HG02610 (cell line): ENCODE measurements at regions not wholly inside any gene's neighbourhood (a gene's known extent, or its start where the extent isn't known, plus 50 kb on each side); places are given as distances from the start of the nearest gene placed in this dataset.

Experiments used
- ATAC-seq: cut with Tn5 transposase; IDR thresholded peaks from one replicate; pipeline ENCODE4 v1.9.1; 2021; ENCODE audit warnings: mild to moderate bottlenecking, moderate library complexity; ENCODE audit not compliant: unreplicated experiment

DNA sequence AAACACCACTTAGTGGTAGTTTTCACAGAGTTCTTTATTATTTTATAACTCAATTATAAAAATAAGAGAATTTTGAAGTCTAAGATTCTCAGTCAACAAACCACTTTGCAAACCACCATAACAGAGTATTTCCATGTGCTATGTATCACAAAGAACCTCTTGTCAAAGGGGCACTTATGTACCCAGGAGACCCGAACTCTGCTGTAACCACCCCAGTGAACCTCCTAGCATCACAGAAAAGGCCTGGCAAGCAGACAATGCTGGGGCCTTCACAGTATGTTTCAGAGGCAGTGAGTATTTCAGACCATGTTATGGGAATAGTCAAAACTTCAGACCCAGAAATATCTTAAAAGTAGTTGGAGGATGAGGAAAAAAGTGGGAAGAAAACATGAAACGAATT lies 714.1 kb downstream of the EFNB2 start:
- ATAC-seq, result no peak

DNA sequence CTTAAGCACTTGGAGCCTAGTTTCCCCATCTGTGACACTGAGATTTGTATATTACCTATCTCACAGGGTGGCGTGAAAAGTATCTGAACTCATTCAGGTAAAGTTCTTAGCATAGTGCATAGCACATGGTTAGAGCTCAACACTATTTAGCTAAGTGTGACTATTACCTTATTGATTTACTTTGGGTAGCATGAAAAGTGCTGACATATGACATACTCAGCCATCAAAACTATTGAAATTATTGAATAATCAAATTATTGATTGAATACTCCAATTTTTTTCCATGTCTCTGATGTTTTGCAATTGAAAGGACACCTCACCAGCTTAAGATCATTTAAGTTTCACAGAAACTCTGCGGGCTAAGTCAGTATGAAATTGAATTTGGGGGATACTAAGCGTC lies 715.0 kb downstream of the EFNB2 start:
- ATAC-seq, result no peak

DNA sequence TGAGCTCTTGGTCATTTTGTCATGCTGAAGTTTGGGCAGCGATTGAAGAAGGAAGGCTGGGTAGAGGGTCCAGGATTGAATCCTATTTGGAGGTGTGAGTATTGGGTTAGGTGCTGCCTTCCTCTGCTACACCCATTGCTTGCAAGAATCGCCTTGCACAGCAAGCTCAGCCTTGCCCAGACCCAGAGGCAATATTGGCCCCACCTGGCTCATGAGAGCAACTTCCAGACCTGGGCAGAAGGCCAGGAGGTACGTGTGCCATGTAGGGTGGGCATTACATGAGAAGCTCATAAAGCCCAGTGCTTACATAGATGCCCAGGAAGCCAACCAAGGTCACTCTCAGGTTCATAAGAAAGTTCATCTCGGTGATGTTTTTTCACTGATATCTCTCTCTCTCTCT lies 718.0 kb downstream of the EFNB2 start:
- ATAC-seq, result no peak

DNA sequence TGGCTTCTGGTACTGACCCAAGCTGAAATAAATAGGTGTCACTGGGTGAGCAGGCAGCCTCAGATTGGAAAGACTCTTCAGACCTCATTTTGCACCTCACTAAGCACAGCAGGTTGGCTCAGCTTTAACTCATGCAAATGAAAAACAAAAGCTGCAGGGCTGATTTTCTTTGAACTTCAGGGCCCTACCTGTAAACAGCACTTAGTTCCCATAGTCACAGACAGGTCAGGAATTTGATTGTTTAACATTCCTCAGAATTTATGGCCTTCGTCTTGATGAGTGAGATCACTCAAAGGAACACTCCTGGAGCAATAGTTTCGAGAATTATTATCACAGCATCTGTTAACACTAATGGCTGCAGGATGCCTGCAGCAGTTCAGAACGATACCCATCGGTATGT lies 718.5 kb downstream of the EFNB2 start:
- no peak for ATAC-seq

DNA sequence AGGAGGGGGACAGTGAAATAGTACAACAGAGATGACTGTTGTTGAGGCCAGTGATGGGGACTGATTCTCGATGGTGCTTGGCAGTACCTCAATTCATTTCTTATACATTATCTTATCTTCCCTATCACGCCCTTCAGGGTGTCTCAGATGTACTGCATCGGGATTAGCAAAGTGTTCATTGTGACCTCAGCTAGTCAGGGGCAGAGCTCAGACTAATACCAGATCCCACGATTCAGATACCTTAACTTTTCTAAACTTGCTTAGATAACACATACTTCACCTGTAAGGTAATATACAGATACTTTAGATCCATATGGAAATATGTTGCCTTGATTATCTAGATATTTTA lies 720.6 kb downstream of the EFNB2 start:
- no peak for ATAC-seq

DNA sequence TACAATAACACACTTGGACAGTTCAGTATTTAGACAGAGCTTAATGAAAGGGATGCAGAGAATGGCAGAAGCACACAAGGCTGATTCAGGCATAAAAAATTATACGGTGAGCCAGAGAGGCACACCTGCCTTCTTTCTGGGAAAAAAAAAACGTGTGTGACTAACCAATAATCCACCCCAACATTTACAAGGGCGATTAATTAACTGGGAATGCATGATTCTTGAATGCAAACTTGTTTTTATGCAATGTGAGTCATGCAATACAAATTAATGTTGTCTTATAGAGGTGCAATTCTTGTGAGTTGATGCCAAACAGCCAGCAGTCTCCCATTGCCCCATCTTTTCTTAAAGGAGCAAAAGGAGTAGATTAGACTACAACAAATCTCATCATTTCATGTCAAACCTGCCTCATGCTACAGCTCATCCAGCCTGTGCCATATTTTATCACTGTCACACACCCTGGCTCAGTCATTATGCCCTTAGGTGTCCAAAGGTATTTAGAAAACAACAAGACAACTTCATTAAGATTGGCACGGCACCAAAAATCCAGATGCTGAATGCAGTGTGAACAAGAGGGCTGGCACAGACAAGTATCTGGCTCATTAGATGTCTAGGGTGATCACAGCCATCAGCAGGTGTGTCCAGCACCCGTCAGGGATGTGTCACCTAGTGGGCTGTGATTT lies 721.1 kb downstream of the EFNB2 start:
- ATAC-seq, result no peak

DNA sequence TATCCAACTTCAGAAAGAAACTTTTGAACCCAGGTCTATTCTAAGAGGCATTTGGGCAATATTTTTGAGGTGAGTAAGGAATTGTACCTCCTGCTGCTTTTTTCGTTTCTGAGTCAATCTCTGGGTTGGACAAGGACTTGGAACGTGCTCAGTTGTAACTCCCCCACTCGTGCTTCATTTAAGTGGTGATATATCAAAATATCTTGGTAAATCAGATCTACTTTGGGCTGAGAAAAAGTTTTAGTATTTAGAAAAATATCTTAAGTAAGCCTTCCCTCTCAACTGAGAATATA lies 728.9 kb downstream of the EFNB2 start:
- no peak for ATAC-seq

DNA sequence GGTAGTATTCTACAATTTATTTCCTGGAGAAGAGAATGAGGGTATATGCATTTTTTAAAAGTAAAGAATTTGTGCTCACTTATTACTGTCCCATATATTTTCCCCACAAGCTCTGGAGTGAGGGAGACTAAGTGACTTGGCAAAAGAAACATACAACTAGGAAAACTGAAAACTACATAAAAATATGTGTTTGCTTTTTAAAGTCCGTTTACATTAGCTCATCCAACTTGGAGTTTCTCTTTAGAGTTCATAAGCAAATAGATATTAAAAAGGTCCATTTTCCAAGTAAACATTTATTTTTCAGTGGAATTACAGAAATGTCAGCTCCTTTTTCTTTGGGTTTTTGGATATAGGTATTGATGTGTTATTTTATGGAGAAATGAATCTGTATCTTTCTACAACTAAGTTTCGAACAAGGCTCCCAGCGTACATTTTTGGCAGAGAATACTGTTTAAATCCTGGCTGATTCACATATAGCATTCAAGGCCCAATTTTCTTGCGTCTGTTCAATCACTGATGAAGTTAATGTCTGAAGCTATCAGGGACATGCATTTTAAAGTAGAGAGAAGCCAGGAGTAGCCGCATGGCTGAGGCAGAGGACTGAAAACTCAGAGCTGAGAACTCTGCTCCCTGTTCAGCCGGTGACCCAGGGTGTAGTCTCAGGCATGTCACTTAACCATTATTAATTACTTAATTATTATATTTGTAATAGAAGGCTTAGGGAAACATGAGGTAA lies 729.4 kb downstream of the EFNB2 start:
- ATAC-seq, result no peak

DNA sequence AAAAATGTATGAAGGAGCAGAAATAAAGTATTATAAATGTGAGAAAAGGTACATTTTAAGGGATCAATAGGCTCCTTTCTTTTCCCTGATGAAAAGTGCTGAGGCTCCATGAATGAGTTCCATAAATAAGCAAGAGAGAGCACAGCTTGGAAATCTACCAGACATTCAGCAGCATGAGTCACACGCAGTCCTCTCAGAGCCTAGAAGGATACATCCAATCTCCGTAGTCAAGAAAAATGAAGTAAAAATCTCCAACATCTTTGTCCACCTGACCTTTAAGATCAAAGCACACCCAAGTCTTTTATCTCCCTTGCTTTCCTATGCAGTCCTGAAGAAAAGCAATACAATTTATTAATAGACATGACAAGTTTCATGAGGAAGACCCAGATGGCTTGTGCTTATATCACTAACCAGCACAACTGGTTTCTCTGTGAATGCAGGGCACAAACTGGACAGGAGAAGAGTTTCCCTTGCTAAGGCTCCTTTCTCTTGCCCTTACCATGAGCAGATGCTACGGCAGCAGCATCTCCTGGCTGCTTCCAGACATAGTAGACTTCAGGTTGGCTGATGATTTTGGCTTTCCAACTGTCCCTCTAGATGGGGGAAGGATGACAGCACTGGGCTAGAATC lies 730.8 kb downstream of the EFNB2 start:
- ATAC-seq, result no peak

DNA sequence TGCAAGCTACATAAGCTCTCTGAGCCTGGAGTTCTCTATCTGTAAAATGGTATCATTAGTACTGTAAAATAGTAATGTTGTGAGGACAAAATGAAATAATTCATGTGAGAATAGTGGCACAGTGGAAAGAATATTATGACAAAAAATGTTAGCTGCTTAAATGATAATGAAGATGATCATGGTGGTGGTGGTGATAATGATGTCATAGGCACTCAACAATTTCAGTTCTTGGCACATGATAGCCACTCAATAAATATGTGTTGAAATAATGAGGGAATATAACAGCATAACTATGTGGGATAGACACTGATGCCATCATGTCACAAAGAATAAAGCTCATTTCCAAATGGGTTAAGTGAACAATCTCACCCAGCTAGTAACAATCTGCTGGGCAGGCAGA lies 736.3 kb downstream of the EFNB2 start:
- no peak for ATAC-seq

DNA sequence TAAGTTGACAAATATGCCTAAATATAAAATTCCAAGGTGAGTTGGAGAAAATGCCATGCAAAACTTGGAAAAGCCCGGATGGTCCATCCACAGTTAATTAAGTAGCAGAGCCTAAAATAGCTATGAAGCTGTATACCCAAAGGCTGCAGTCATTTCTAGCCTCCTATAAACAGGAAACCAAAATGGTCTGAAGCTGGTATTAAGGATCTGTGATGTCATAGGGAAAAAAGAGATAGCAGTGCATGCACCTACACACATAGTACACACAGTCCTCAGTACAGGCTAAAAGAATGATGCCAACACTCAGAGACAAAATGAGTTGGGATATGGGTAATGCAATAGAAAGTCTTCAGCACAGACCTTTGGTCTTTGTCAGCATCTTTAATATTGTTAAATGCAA lies 736.9 kb downstream of the EFNB2 start:
- no peak for ATAC-seq

DNA sequence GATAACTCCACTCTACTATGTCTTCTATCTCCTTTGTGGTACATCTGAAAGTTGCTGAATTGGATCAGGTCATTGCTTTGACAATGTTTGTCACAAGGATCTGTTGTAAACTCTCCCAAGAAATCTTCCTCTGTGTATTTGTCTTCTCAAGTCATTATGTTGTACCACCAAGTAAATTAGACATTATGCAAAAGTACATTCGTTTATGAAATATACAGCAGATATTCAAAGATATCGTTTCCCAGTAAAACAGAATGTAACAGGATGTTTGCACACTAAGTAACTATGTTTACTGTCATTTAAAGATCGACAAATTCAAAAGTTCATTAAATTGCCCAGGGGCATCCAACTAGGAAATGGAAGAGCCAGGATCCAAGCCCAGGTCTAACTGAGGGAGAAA lies 739.4 kb downstream of the EFNB2 start:
- no peak for ATAC-seq

DNA sequence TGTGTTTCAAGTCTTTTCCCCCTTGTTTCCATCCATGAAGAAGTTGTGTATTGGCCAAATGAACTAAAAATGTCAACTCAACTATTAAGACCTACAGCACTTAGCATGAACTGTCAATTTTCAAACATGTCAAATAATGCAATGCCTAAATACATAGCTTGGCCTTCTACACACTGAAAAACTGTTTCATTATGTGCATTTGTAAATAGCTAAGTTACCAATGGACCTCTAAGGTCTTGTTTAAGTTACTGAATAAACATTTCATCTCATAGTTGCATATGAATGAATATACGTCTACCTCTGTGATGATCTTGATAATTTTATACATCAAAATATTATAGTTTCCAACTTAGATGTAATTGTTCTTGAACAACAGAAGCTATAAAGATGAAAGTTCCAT lies 744.5 kb downstream of the EFNB2 start:
- no peak for ATAC-seq

DNA sequence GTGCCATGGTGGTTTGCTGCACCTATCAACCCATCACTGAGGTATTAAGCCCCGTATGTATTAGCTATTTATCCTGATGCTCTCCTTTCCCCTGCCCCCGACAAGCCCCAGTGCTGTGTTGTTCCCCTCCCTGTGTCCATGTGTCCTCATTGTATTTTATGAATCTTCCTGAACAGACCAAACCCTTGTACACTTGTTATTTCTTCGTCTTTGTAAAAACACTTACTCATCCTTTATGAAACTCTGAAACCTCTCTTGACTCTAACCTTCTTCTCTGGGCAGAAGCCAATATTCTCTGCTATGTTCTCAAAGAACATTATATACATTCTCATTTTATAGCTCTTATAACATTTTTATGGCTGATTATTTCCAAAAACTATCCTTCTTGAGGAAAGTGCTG lies 746.9 kb downstream of the EFNB2 start:
- ATAC-seq, result no peak

DNA sequence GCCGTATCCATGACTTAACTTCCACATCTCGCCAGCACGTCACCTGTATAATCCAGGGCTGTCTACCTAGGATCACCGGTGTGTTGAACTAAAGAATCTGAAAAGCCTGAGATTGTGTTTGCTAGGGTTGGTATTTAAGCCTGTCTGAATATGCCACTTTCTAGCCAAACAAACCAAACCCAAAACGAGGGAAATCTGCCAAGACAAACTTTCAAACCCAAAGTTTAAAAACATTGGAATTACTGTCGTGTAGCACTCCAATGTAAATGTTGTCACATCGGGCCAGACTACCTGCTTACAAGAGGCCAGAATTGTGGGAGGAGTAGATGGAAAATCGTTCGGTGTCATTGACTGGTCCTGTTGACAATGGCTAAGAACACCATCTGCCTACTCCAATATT lies 747.8 kb downstream of the EFNB2 start:
- no peak for ATAC-seq

DNA sequence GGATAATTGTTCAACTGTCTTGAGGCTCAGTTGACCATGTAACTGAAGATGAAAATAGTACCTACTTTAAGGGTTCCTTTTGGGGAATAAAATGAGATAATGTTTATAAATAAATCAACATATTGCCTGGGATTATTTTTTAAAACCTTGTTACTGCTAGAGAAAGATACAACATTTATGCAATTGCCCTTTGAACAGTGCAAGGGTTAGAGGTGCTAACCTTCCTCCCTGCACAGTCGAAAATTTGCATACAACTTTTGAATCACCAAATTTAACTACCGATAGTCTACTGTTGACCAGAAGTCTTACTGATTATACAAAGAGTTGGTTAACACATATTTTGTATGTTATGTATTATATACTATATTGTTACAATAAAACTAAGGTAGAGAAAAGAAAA lies 750.0 kb downstream of the EFNB2 start:
- ATAC-seq, result no peak

DNA sequence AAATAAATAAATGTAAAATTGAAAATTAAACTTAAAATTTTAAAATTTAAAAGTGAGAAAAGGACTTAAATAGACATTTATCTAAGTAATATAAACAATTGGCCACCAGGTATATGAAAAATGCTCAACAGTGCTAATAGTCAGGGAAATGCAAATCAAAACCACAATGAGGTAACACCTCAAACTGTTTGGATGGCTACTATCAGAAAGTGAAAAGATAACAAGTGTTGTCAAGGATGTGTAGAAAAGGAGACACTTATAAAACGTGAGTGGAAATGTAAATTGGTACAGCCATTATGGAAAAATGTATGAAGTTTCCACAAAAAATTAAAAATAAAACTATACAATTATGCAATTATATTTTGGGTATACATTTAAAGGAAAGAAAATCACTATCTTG lies 752.2 kb downstream of the EFNB2 start:
- ATAC-seq, result no peak

DNA sequence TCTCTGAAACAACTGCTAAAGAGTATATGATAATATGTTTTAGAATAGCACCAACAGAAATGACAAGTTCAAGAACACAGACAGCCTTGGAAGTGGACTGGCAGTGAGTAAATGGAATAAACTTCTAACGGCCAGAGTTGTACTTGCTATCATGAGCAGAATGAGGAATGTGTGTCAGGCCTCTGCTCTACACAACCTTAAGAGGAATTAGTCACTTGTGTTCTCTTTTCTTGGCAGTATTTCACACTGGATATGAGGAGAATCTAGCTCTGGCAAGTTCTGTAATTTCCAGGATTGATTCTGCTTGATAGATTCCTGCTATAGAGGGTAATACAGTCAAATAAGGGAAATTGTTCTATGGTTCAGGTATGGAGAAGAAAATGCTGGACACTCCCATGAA lies 757.3 kb downstream of the EFNB2 start:
- ATAC-seq, result no peak

DNA sequence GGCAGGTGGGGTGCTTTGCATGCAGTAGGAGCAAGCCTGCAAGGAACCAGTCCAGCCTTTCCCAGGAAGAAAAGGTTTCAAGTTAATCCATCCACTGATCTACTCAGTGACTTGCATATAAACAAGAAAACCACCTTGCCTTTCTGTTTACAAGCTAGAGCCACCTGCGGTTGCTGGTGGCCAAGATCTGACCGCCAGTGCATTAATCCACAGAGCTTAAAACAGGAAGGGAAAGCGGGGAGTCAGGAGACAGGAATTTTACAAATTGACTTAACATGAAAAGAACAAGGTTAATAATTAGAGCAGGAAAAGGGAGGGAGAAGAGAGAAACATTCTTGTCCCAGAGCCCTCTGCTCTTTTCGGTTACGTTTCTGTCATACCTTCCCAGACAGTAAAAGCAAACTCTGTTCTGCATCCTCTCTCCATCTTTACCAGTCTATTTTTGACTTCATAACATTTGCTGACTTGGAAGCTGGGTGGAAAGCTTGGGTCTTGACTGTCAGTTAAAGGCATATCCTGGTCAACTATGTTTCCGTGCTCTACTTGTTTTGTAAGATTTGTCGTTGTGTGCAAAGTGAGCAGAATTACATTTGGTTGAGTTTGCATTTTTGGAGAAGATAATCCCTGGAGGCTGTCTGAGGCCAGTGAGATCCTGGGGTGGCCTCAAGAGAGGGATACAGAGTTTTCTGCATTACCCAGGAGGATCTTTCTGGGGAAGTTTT lies 760.6 kb downstream of the EFNB2 start:
- no peak for ATAC-seq

DNA sequence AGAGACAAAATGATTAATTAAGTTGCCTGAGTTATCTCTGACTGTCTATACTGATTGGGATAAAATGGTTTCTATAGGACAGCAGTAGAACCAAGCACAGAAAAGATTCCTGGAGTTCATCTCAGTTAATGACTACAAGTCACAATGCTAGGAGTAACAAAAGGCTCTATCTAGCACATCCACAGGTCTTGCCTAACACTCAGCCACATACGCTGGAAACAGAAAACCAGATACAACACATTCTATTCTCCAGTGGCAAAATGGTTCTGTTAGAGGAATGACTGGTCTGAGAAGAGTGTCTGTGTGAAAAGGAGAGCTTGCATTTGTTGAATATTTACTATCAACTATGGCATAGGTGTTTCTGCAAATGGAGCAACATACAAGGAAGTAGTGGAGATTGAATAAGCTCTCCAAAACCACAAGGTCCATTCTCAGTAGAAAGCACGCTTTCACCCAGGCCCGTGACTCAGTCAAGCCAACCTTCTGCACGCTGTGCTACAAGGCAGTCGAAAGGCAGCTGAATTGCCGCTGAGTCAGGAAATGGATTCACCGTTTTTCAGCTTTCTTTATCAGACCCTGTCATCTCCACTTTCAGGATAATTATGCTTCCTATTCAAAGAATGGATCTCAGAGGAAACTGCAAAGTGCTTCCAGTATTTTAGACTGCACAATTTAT lies 761.5 kb downstream of the EFNB2 start:
- ATAC-seq, result no peak

DNA sequence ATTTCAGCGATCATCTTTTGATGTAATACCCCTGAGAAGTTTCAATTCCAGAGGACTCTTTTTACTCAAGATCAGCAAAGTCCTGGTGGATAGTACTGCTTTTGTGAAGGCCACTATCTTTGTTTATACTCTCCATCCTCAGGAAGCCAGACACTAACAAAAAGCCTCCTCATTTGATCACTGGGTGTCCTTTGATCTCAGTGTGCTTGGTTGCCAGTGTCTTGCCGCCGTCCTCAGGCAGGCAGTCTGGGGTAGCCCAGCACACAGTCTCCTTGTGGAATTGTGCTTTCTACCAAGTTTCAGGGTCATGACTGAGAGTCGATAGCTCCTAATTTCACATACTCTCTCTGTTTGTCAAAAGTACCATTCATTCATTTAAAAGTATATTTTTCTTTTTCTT lies 762.2 kb downstream of the EFNB2 start:
- ATAC-seq, result no peak

DNA sequence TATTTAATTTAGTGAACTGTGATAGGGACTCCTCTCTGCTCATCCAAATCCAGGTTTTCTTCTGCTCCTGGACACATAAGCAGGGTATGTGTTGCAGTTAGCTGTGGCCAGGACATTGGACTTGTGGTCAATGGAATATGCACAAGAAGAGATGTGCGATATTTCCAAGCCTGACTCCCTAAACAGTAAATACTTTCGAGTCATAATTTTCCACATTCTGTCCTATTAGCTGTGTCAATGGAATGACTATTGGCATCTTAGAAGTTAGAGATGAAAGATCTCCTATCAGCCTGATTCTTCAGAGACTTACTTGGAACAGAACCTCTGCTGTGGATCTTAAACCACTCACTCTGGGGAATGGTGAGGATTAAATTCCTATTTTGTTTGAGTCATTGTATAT lies 771.0 kb downstream of the EFNB2 start:
- ATAC-seq, result no peak
